ENCODE measurements at regions not wholly inside any gene's neighbourhood (a gene's known extent, or its start where the extent isn't known, plus 50 kb on each side); places are given as distances from the start of the nearest gene placed in this dataset.
"Not testable (repeated sequence)": the region's sequence is repeated elsewhere in the genome, so short reads cannot be mapped to it uniquely, and the experiment has no call there.

DNA sequence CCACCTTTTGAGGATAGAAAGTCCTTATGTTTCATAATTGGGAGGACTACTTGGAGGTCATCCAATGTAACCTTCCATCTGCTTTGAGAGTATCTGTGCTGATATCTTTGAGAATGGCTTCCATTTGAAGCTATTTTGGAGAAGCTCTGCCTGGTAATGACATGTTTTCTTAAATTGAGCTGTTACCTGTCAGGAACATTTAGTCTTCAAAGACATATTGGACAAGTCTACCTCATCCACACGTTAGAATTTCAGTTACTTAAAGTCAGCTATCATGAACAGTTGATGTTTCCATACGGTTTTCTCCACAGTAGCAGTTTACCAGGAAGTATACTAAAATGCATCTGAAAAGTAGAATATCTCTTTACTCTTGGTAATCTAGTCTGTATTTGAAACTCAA, 318.5 kb downstream of the EDEM1 start:
- DNase-seq: no peak
- intact Hi-C loops (cut with DNase I): no loop called here
- Histone ChIP-seq H3K4me3 (no peak overlapping the region), H3K4me1 (no peaks in the 10 kb centered on the region), H3K27ac (no peak overlapping the region), H3K9me3 (peaks cover 0 to 18% (median 0%) of the 10 kb centered on the region in 4 donors), H3K27me3 (no peaks in the 10 kb centered on the region), H3K36me3 (no peaks in the 10 kb centered on the region)
- no peak for TF ChIP-seq POLR2AphosphoS5 (IDR thresholded peaks at IDR 0.05)
- no peak for TF ChIP-seq POLR2A (IDR thresholded peaks at IDR 0.05)
- TF ChIP-seq EP300 (IDR thresholded peaks at IDR 0.05): no peak
- TF ChIP-seq, protein P1, sequence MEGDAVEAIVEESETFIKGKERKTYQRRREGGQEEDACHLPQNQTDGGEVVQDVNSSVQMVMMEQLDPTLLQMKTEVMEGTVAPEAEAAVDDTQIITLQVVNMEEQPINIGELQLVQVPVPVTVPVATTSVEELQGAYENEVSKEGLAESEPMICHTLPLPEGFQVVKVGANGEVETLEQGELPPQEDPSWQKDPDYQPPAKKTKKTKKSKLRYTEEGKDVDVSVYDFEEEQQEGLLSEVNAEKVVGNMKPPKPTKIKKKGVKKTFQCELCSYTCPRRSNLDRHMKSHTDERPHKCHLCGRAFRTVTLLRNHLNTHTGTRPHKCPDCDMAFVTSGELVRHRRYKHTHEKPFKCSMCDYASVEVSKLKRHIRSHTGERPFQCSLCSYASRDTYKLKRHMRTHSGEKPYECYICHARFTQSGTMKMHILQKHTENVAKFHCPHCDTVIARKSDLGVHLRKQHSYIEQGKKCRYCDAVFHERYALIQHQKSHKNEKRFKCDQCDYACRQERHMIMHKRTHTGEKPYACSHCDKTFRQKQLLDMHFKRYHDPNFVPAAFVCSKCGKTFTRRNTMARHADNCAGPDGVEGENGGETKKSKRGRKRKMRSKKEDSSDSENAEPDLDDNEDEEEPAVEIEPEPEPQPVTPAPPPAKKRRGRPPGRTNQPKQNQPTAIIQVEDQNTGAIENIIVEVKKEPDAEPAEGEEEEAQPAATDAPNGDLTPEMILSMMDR (IDR thresholded peaks at IDR 0.05): no peak
- 88 to 90% methylated on average over 2 of the region's 2 CpGs for WGBS, 2 donors

DNA sequence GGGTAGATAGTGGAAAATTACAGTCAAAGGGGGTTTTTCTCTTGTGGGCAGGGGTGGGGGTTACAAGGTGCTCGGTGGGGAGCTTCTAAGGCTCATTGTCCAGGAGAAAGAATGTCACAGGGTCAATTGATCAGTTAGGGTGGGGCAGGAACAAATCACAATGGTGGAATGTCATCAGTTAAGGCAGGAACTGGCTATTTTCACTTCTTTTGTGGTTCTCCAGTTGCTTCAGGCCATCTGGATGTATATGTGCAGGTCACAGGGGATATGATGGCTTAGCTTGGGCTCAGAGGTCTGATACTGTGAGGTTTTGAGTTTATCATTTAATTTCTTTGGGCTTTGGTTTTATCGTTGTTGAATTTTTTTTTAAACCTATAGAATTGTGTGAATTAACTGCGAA, 321.4 kb downstream of the EDEM1 start:
- H3K27me3 ChIP-seq; H3K36me3 ChIP-seq; intact Hi-C loops (cut with DNase I); H3K4me1 ChIP-seq; DNase-seq; H3K27ac ChIP-seq; H3K4me3 ChIP-seq: not testable (repeated sequence)
- H3K9me3 ChIP-seq: peaks cover 0 to 18% (median under 1%) of the 10 kb centered on the region in 4 donors
- 85 to 90% methylated on average over 3 of the region's 3 CpGs for WGBS, 2 donors

DNA sequence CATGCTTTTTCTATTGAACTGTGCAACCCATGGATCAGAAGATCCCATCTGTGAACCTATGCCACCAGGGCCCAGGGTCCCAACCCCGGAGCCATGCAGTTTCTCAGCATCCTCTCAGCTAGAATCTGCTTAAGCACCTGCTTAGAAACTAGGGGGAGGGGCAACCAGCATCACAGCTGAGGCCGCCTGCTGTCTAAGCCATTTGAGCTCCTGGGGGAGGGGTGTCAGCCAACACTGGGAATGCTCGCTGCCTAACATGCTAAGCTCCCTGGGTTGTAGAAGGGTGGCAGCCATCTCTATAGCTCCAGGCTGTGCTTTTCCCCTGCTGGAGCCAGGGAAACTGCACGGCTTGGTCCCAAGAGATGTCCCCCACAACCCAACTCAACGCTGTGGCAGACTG, 322.8 kb downstream of the EDEM1 start:
- no peaks in the 10 kb centered on the region for H3K4me1 ChIP-seq
- peaks cover 0 to 18% (median 3%) of the 10 kb centered on the region in 4 donors for H3K9me3 ChIP-seq
- 90 to 94% methylated on average over 5 of the region's 5 CpGs for WGBS, 2 donors
- H3K36me3 ChIP-seq: no peaks in the 10 kb centered on the region
- TF ChIP-seq, protein P1 (IDR thresholded peaks at IDR 0.05): no peak
- no peak for TF ChIP-seq EP300 (IDR thresholded peaks at IDR 0.05)
- TF ChIP-seq POLR2A (IDR thresholded peaks at IDR 0.05): no peak
- TF ChIP-seq POLR2AphosphoS5 (IDR thresholded peaks at IDR 0.05): no peak
- H3K27ac ChIP-seq: no peak overlapping the region
- no peaks in the 10 kb centered on the region for H3K27me3 ChIP-seq
- no peak overlapping the region for H3K4me3 ChIP-seq
- intact Hi-C loops (cut with DNase I): no loop called here
- DNase-seq: no peak

DNA sequence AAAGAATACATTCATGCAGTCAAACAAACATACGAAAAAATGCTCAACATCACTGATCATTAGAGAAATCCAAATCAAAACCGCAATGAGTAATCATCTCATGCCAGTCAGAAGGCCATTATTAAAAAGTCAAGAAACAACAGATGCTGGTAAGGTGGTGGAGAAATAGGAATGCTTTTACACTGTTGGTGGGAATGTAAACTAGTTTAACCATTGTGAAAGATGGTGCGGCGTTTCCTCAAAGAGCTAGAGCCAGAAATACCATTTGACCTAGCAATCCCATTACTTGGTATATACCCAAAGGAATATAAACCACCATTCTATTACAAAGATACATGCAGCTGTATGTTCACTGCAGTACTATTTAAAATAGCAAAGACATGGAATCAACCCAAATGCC, 330.4 kb downstream of the EDEM1 start:
- WGBS, 2 donors: 94 to 97% methylated on average over 4 of the region's 4 CpGs
- H3K4me3 ChIP-seq: no peak overlapping the region
- intact Hi-C loops (cut with DNase I): no loop called here
- TF ChIP-seq, protein P1 (IDR thresholded peaks at IDR 0.05): no peak
- TF ChIP-seq POLR2AphosphoS5 (IDR thresholded peaks at IDR 0.05): no peak
- no peak for TF ChIP-seq EP300 (IDR thresholded peaks at IDR 0.05)
- no peak for TF ChIP-seq POLR2A (IDR thresholded peaks at IDR 0.05)
- H3K4me1 ChIP-seq: no peaks in the 10 kb centered on the region
- DNase-seq: no peak
- no peaks in the 10 kb centered on the region for H3K36me3 ChIP-seq
- H3K27ac ChIP-seq: no peak overlapping the region
- H3K27me3 ChIP-seq: no peaks in the 10 kb centered on the region
- H3K9me3 ChIP-seq: peaks cover 0 to 3% (median 1%) of the 10 kb centered on the region in 4 donors

DNA sequence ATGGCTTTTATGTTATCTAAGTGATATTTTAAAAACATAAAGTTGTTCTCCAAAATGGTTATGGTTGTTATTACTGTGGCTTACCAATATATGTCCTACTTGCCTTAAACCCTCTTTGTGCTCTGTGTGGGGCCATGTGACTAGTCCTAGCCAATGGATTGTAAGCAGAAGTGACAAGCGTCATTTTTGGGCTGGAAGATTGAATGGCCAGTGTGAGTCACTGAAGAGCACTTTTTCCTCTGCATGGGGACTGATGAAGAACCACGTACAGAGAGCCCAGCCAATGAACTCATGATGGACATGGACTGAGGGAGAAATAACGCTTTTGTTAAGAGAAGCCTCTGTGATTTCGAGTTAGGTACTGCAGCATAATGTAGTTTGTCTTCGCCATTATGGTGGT, 332.7 kb downstream of the EDEM1 start:
- WGBS, 2 donors: 86 to 88% methylated on average over 5 of the region's 5 CpGs
- no peak for DNase-seq
- no peak overlapping the region for H3K4me3 ChIP-seq
- intact Hi-C loops (cut with DNase I): no loop called here
- no peak overlapping the region for H3K27ac ChIP-seq
- no peaks in the 10 kb centered on the region for H3K4me1 ChIP-seq
- no peak for TF ChIP-seq POLR2A (IDR thresholded peaks at IDR 0.05)
- no peak for TF ChIP-seq EP300 (IDR thresholded peaks at IDR 0.05)
- TF ChIP-seq POLR2AphosphoS5 (IDR thresholded peaks at IDR 0.05): no peak
- TF ChIP-seq, protein P1 (IDR thresholded peaks at IDR 0.05): no peak
- no peaks in the 10 kb centered on the region for H3K36me3 ChIP-seq
- H3K9me3 ChIP-seq: no peaks in the 10 kb centered on the region
- no peaks in the 10 kb centered on the region for H3K27me3 ChIP-seq
